HG02973 (cell line): ENCODE measurements at regions not wholly inside any gene's neighbourhood (a gene's known extent, or its start where the extent isn't known, plus 50 kb on each side); places are given as distances from the start of the nearest gene placed in this dataset.
A peak's percentile ranks its signal among the peaks of the same experiment; 100 is the strongest.

Experiments used
- ATAC-seq: cut with Tn5 transposase; IDR thresholded peaks from one replicate; pipeline ENCODE4 v1.9.1; 2021; ENCODE audit warnings: moderate library complexity; ENCODE audit not compliant: unreplicated experiment

- ATAC-seq, result no peak
Observed at GRCh38 chr14:22458737-22459136, 130.3 kb downstream of the DAD1 start.

- ATAC-seq, result no peak
Observed at GRCh38 chr14:22456998-22457594, 131.9 kb downstream of the DAD1 start.

DNA sequence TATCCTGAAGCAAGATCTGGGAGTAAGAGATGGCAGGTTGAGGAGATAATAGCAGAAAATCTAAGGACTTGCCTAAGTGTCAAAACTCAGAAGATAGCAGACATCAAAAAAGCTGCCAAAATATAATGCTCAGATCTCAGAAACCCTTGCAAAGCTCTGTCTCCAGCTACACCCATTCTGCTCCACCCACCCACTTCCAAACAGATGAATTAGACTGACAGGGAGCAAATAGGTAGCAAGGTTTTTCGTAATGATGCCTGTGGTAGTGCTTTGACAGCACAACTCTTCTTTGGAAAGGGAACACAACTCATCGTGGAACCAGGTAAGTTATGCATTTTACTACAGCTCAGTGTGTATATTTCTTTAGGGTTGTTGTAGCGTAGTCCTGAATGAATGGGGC, 132.6 kb downstream of the DAD1 start:
- ATAC-seq, result no peak

DNA sequence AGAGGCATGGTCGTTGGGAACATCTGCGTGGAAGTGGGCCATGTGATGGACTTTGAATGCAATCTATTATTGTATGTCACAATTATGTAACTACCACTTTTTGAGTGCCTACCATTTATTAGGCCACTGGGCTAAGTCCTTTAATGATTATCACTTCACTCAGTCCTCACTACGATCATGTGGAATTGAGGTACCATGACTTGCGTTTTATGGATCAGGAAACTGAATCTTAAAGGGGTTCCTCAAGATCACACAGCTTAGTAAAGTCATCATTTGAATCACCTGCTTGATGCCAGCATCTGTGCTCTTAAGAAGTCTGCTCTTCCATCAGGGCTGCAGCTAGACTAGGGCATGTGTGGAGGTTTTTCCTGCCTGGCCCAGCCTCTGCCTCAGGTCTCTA, 136.7 kb downstream of the DAD1 start:
- no peak for ATAC-seq

DNA sequence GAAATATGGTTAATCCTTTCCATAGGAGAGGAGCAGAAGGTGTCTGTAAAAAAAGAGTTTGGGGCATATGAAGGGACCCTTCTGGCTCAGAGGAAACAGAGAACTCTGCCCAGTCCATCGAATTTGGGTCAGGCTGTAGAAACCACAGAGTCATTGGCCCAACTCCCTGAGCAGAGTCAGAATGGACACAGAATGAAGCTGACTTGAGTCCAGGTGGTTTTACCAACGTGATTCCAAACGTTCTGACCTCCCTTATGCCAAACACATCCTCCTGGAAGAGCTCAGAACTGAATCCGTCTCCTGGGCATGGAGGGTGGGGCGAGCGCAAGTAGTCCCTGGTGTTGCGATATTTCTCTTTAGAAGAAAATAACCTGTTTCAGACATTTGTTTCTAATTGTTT, 138.8 kb downstream of the DAD1 start:
- ATAC-seq, result no peak

- ATAC-seq, result no peak
Observed at GRCh38 chr14:22449600-22449905, 139.5 kb downstream of the DAD1 start.

DNA sequence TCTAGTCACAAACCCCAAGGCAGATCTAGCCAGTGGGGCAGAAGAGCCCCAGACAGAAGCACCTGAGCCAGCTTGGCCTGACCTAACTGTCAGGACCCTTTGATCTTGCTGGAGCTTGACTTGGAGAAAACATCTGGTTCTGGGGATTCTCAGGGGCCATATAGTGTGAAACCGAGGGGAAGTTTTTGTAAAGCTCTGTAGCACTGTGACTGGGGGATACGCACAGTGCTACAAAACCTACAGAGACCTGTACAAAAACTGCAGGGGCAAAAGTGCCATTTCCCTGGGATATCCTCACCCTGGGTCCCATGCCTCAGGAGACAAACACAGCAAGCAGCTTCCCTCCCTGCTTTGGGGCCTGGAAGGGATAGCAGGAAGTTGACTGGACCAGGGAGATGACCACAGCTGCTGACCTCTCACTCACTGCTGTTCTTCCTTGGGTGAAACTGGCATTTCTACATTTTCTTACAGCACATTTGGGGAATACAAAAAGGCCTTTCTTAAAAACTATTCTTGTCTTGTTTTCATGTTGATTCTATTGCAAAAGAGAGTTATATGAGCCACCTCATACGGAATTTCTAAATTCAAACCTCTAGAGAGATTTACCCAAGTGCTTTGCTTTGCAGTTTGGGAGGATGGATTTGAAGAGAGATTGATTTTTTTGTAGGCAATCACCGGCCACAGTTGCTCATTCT, 140.0 kb downstream of the DAD1 start:
- peak; percentile 41 for ATAC-seq

GRCh38 chr14:22448035-22448904, 140.8 kb downstream of the DAD1 start:
- ATAC-seq, result peak; percentile 57

DNA sequence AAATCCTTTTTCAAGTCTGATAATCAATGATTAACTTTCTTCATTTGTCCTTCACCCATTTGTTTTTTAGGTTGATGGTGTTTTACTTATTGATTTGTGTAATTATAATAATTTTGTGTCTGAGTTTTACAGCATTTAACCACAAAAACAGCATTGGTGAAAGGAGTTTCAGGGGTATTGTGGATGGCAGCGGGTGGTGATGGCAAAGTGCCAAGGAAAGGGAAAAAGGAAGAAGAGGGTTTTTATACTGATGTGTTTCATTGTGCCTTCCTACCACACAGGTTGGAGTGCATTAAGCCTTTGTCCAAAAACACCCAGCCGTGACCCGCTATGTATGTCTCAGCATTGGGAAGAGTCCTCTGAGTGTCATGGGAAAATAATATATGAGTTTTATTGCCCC, 150.3 kb downstream of the DAD1 start:
- ATAC-seq, result no peak

DNA sequence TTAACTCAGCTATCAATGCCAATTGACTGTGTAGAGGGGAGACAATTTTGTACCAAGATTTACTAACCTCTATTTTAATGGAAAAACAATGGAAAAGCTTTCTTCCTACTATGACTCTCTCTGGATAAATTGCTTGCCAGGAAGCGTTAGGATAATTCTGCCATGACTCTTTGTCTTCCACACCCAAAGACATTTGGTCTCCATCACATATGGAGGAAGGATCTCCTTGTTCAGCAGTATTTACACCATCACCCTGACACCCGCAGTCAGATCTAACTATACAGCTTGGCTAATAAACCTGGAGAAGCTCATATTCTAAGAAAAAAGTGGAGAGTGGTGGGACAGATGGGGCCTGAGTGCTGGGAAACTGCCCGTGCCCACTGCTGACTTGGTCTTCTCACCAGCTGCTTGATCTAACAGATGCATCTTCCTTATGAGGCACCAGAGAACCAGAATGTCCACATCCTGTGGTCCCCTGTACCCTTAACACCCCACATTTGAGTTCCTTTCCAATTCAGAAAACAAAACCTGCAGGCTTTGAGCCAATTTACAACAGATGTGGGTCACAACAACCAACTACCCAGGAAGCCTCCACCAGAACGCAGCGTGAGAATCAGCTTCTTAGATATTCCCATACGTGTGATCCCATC, 154.0 kb downstream of the DAD1 start:
- ATAC-seq, result no peak

DNA sequence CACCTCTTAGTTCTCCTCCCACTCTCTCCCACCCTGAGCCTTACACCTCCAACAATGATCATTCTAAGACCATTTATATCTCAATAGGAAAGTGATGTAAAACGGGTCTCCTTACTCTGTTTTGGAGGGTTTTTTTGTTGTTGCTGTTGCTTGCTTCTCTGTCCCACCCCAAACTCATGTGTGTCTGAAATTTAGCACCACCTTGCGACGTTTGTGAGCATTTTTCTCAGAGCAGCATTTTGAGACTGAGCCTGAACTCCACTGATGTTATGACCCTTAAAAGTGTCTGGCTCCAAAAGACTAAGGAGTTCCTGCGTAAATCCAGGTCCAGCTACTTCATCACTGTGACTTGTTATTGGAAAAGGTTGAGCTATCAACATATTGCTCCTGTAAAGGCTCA, 155.0 kb downstream of the DAD1 start:
- ATAC-seq, result no peak

- no peak for ATAC-seq
Observed at GRCh38 chr14:22433069-22433468, 156.0 kb downstream of the DAD1 start.

GRCh38 chr14:22432348-22432976, 156.6 kb downstream of the DAD1 start:
- no peak for ATAC-seq

DNA sequence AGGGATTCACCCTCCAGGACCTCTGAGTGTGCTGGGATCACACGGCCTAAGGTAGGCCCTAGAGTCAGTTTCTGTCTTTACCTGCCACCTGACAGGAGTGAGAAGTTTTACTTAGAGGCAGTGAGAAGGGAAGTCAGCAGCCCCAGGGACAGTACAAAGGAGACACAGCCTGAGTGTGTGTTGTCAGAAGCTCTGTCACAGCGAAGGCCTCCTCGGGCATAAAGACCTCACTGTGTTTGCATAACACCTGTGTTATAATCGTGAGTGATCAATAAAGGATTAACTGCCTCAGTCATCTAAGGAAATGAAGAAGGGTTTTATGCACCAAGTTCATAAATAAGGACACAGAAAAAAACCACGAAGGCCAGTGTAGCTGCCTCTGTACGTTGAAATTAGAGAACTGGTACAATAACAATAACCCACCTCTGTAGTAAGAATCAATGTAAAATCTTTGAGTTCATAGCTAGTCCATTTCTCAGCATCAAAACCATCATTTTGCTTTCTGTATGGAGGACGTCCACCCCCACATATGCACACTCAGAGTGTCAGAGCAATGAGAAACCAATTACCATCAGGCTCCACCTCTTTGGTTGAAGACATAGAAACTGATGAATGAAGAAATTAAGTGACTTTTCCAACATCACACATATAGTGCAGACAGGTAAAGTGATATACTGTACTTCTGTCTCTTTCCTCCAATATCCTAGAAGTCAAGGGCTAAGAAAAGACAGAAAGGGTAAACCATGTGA, 159.3 kb downstream of the DAD1 start:
- no peak for ATAC-seq

- no peak for ATAC-seq
Observed at GRCh38 chr14:22428700-22429291, 160.2 kb downstream of the DAD1 start.

DNA sequence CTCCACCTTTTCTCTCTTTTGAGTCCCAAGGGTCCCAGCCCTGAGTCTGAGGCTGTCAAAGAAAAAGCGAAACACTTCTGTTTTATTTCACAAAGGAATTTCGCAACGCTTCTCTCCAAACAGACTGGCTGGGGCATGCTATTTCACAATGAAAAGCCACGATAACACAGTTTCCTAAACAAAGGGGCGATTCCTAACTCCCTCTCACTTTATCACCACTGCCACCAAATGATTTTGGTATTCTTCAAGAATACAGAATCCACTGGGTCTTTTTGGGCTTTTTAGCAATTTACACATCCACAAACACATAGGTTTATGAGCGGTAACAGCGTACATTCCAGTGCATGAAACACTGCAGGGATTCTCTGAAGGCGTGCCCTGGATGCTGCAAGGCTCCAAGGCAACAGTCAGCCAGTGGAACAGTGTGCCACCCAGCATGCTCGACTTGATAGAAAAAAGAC, 161.2 kb downstream of the DAD1 start:
- no peak for ATAC-seq

DNA sequence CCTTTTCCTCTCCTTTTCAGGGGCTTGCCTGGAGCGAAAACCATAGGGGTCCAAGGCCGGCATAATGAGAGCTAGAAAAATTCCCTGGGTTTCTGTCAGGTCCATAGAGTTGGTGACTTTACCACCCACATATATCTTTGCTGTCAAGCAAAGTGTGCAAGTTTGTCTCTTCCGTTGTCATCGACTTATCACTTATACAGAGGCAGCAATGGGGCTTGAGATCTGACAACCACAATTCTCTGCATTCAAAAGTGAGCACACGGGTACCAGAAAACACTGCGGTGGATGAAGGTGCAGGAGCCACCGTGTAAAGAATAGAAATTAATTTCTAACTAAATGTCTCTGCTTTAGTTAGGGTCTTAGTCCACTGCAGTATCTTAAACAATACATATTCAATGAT, 162.3 kb downstream of the DAD1 start:
- no peak for ATAC-seq

DNA sequence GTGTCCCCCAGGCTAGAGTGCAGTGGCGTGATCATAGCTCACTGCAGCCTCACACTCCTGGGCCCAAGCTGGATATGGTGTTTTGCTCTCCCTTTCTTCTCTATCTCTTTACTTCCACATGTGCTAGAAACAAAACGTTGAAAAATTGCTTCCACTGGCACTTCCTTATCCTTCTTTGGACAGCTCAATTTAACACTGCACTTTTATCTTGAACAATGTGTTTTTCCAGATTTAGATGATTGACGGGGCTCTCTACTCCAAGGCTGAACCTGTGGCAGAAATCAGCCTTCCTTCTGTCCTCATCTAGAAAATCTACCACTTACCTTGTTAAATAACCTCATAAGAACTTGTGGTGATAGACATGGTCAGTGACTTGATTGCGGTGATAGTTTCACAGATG, 165.1 kb downstream of the DAD1 start:
- ATAC-seq, result no peak

GRCh38 chr14:22422238-22422637, 166.8 kb downstream of the DAD1 start:
- no peak for ATAC-seq

DNA sequence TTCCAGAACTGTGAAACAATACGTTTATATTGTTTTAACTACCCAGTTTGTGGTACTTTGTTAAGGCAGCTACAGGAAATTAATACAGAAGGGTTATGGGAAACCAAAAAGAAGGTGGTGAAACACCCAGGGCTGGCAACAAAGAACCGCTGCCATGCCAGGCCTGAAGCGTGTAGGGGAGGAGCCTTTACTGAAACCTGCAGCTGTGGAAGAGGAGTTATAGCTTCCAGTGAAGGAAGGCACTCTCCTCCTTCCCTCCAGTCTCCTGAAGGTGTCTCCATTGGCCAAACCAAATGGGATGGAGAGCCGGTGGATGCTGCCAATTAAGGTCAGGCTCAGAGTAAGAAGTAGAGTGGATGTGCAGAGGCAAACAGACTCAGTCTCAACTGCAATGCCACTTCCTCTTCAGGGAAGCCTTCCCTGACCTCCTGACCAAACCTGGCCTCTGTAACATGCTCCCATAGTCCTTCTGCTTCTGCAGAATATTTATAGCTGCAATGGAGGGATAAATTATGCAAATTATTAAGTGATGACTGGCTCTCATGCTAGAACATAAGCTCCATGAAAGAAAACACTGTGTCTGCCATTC, 168.3 kb downstream of the DAD1 start:
- no peak for ATAC-seq
